B cell (primary cell): ENCODE measurements at regions not wholly inside any gene's neighbourhood (a gene's known extent, or its start where the extent isn't known, plus 50 kb on each side); places are given as distances from the start of the nearest gene placed in this dataset.

Experiments
- ATAC-seq: fragments of 200-7000 bp; cut with Tn5 transposase; one replicate; pipeline ENCODE4 v1.10.0; 2021; ENCODE audit warnings: low read depth, mild to moderate bottlenecking, moderate number of reproducible peaks, moderate library complexity
- CTCF ChIA-PET: fragments of 350-600 bp; sonication (Branson Sonifier 250); formaldehyde crosslinking; loops from one replicate; lab custom pipeline; 2021; ENCODE audit warnings: antibody characterized with exemption, inconsistent platforms; lab: Charles Lee
- POLR2A ChIA-PET: fragments of 350-600 bp; sonication (Branson Sonifier 250); formaldehyde crosslinking; loops from one replicate; lab custom pipeline; 2021; ENCODE audit warnings: antibody characterized with exemption; lab: Charles Lee
- DNase-seq: peaks from one replicate; pipeline ENCODE4 v3.0.0; 2013
- H2AFZ ChIP-seq: 2 replicates; pipeline ENCODE4 v1.6.1; 2012; ENCODE audit warnings: mild to moderate bottlenecking, low read depth, low read length; ENCODE audit not compliant: insufficient read depth, poor library complexity, severe bottlenecking
- H3K27ac ChIP-seq, 2 donors: 1 replicate in 1 of 2; 2 replicates in 1 of 2; pipeline ENCODE4 v1.5.1; 2012 to 2013; ENCODE audit warnings: low read length in 2 of 2, mild to moderate bottlenecking in 2 of 2, moderate library complexity in 1 of 2
- H3K27me3 ChIP-seq, 4 experiments: fragments of 200-600 bp in 1 of 4; sonication (generic) in 1 of 4; replicated peaks in 1 of 4; 1 replicate in 2 of 4; 2 replicates in 2 of 4; pipeline versions ENCODE4 v1.6.1 to v1.7.0; 2013 to 2016; ENCODE audit warnings: low read length in 3 of 4, mild to moderate bottlenecking in 2 of 4, mixed read lengths in 1 of 4, moderate library complexity in 1 of 4; ENCODE audit not compliant: insufficient read depth in 4 of 4, control insufficient read depth in 3 of 4; ENCODE audit errors: control extremely low read depth in 1 of 4
- H3K36me3 ChIP-seq, 2 experiments: replicated peaks in 1 of 2; 1 replicate in 1 of 2; 2 replicates in 1 of 2; pipeline versions ENCODE4 v1.6.1 to v1.7.1; 2013; ENCODE audit warnings: low read length in 1 of 2; ENCODE audit not compliant: insufficient read depth in 2 of 2, control insufficient read depth in 1 of 2; ENCODE audit errors: control extremely low read depth in 1 of 2, extremely low read depth in 1 of 2
- H3K4me1 ChIP-seq, 2 donors: fragments of 200-600 bp in 1 of 2; sonication (generic) in 1 of 2; 1 replicate in 1 of 2; 2 replicates in 1 of 2; pipeline versions ENCODE4 v1.5.1 to v1.6.1; 2013 to 2017; ENCODE audit warnings: low read length in 2 of 2; ENCODE audit not compliant: control insufficient read depth in 2 of 2, insufficient read depth in 2 of 2
- H3K4me2 ChIP-seq: replicated peaks from 2 replicates; pipeline ENCODE3; 2012; ENCODE audit warnings: mild to moderate bottlenecking, low read depth, low read length; ENCODE audit not compliant: poor library complexity, severe bottlenecking
- H3K4me3 ChIP-seq, 5 experiments: fragments of 200-600 bp in 1 of 5; sonication (generic) in 1 of 5; 1 replicate in 3 of 5; 2 replicates in 2 of 5; pipeline versions ENCODE4 v1.5.1 to v1.7.0; 2011 to 2016; ENCODE audit warnings: low read length in 4 of 5, mild to moderate bottlenecking in 4 of 5, low read depth in 2 of 5, control low read depth in 1 of 5, moderate library complexity in 1 of 5; ENCODE audit not compliant: insufficient read depth in 1 of 5; ENCODE audit errors: control extremely low read depth in 1 of 5, extremely low read depth in 1 of 5
- H3K79me2 ChIP-seq: fragments of 200-600 bp; sonication (generic); one replicate; pipeline ENCODE4 v1.6.0; 2016; ENCODE audit warnings: low read length; ENCODE audit not compliant: control insufficient read depth, insufficient read depth
- H3K9ac ChIP-seq: fragments of 200-600 bp; sonication (generic); 2 replicates; pipeline ENCODE4 v1.6.1; 2017; ENCODE audit warnings: mild to moderate bottlenecking, low read length, moderate library complexity
- H3K9me3 ChIP-seq, 3 donors: one replicate each; pipeline versions ENCODE4 v1.6.1 to v1.7.1; 2013; ENCODE audit warnings: low read length in 2 of 3; ENCODE audit not compliant: control insufficient read depth in 2 of 3, insufficient read depth in 1 of 3; ENCODE audit errors: control extremely low read depth in 1 of 3
- H4K20me1 ChIP-seq: 2 replicates; pipeline ENCODE4 v1.6.0; 2012; ENCODE audit warnings: mild to moderate bottlenecking, low read length; ENCODE audit not compliant: insufficient read depth, control insufficient read depth, poor library complexity, severe bottlenecking
- H3K27ac Mint-ChIP-seq: one replicate; pipeline ENCODE4 v1.8.0; 2021; ENCODE audit warnings: mixed read lengths
- H3K27me3 Mint-ChIP-seq: one replicate; pipeline ENCODE4 v1.8.0; 2021; ENCODE audit warnings: mixed read lengths
- H3K4me1 Mint-ChIP-seq: one replicate; pipeline ENCODE4 v1.8.0; 2021; ENCODE audit warnings: mixed read lengths
- H3K4me3 Mint-ChIP-seq: one replicate; pipeline ENCODE4 v1.8.0; 2021; ENCODE audit warnings: mixed read lengths
- H3K9me3 Mint-ChIP-seq: one replicate; pipeline ENCODE4 v1.8.0; 2022; ENCODE audit warnings: mixed read lengths; ENCODE audit not compliant: insufficient read depth
- CTCF ChIP-seq: fragments of 200-600 bp; IDR thresholded peaks from one replicate; pipeline ENCODE4 v1.8.0; 2022; ENCODE audit warnings: antibody characterized with exemption, mild to moderate bottlenecking
- EZH2 ChIP-seq: IDR thresholded peaks from 2 replicates; pipeline ENCODE4 v1.6.1; 2012; ENCODE audit warnings: borderline replicate concordance, low read depth, mild to moderate bottlenecking, moderate library complexity, low read length; ENCODE audit not compliant: insufficient read depth, poor library complexity, severe bottlenecking
- WGBS: methylation state at CpG from one replicate; pipeline ENCODE4 v1.1.5; 2013; ENCODE audit warnings: missing lambda C conversion rate; ENCODE audit not compliant: insufficient coverage; 5-methylcytosine and 5-hydroxymethylcytosine counted together
- intact Hi-C: fragments of 100-400 bp; cut with micrococcal nuclease; formaldehyde crosslinking; loops from one replicate; pipeline ENCODE4 v1.10.0; 2022

- ATAC-seq (no peak), DNase-seq (no peak)
- Histone ChIP-seq H3K27ac (no peak overlapping the region), H3K9ac (no peak overlapping the region), H3K79me2 (no peaks in the 10 kb centered on the region), H4K20me1 (no peaks in the 10 kb centered on the region), H3K27me3 (no peaks in the 10 kb centered on the region), H3K4me3 (no peak overlapping the region), H2AFZ (no peak overlapping the region), H3K9me3 (peaks cover 0 to 6% (median 1%) of the 10 kb centered on the region in 3 donors), H3K4me2 (no peak overlapping the region), H3K4me1 (no peaks in the 10 kb centered on the region), H3K36me3 (no peaks in the 10 kb centered on the region)
- ChIA-PET CTCF (no interaction called here), POLR2A (no interaction called here)
- no peak for TF ChIP-seq CTCF
- TF ChIP-seq EZH2, result no peak
- Mint-ChIP-seq H3K9me3 (peaks cover 10% of the 10 kb centered on the region), H3K4me3 (no peak overlapping the region), H3K27me3 (peaks cover 6% of the 10 kb centered on the region), H3K27ac (no peak overlapping the region), H3K4me1 (peaks cover 3% of the 10 kb centered on the region)
- intact Hi-C loops, result no loop called here
- no CpG with 5 or more reads among the region's 3 CpGs for WGBS
These were observed 80.1 kb upstream of the CXADR start for GRCh38 chr21:17432732-17433057.

- POLR2A ChIA-PET, result no interaction called here
- intact Hi-C loops, result no loop called here
These were observed 79.1 kb upstream of the CXADR start for GRCh38 chr21:17433730-17434129.

More at GRCh38 chr21:17433730-17434129, 79.1 kb upstream of the CXADR start:
- TF ChIP-seq EZH2 (no peak), CTCF (no peak)
- Mint-ChIP-seq H3K27ac (no peak overlapping the region), H3K4me1 (peaks cover 3% of the 10 kb centered on the region), H3K9me3 (peaks cover 7% of the 10 kb centered on the region), H3K27me3 (peaks cover 4% of the 10 kb centered on the region), H3K4me3 (no peak overlapping the region)
- Histone ChIP-seq H3K79me2 (no peaks in the 10 kb centered on the region), H3K36me3 (no peaks in the 10 kb centered on the region), H3K9ac (no peak overlapping the region), H3K4me2 (no peak overlapping the region), H3K27ac (no peak overlapping the region), H3K27me3 (no peaks in the 10 kb centered on the region), H2AFZ (no peak overlapping the region), H3K9me3 (peaks cover 0 to 1% (median 0%) of the 10 kb centered on the region in 3 donors), H4K20me1 (no peaks in the 10 kb centered on the region), H3K4me3 (no peak overlapping the region), H3K4me1 (no peaks in the 10 kb centered on the region)
- no peak for ATAC-seq
- CTCF ChIA-PET, result no interaction called here
- 83% methylated on average over 1 of the region's 2 CpGs for WGBS
- DNase-seq, result no peak
